ENCODE measurements at regions not wholly inside any gene's neighbourhood (a gene's known extent, or its start where the extent isn't known, plus 50 kb on each side); places are given as distances from the start of the nearest gene placed in this dataset.
"Not testable (repeated sequence)": the region's sequence is repeated elsewhere in the genome, so short reads cannot be mapped to it uniquely, and the experiment has no call there.

DNA sequence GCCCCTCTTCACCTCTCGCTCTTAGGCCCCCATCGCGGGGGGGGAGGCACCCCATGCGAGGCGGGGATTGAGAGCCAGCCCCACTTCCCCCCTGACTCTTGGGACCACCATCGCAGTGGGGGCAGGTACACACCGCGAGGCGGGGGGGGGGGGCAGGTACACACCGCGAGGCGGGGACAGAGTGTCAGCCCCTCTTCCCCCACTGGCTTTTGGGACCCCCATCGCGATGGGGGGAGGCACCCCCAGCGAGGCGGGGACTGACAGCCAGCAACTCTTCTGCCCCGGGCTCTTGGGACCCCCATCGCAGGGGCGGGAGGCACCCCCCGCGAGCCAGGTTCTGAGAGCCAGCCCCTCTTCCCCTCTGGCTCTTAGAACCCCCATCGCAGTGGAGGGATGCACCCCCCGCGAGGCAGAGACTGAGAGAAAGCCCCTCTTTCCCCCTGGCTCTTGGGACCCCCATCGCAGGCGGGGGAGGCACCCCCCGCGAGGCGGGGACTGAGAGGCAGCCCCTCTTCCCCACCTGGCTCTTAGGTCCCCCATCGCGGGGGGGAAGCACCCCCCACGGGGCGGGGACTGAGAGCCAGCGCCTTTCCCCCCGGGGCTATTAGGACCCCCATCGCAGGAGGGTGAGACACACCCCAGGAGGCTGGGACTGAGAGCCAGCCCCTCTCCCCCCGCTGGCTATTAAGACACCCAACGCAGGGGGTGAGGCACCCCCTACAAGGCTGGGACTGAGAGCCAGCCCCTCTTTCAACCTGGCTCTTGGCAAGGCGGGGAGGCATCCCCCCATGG lies 196.5 kb upstream of the PZP start:
- H3K27me3 Mint-ChIP-seq: no peaks in the 10 kb centered on the region
- no peaks in the 10 kb centered on the region for H3K4me1 Mint-ChIP-seq
- no peaks in the 10 kb centered on the region for H3K36me3 Mint-ChIP-seq
- H3K4me3 Mint-ChIP-seq: no peak overlapping the region
- no peak overlapping the region for H3K27ac Mint-ChIP-seq
- no peaks in the 10 kb centered on the region for H3K9me3 Mint-ChIP-seq

DNA sequence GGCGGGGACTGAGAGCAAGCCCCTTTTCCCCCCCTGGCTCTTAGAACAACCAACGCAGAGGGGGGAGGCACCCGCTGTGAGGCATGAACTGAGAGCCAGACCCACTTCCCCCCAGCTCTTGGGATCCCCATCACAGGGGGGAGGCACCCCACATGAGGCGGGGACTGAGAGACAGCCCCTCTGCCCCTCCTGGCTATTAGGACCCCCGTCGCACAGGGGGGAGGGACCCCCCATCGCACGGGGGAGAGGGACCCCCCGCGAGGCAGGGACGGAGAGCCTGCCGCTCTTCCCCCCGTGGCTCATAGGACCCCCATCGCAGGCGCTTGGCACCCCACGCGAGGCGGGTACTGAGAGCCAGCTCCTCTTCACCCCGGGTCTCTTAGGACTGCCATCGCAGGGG lies 195.8 kb upstream of the PZP start:
- Mint-ChIP-seq H3K9me3 (no peaks in the 10 kb centered on the region), H3K4me1 (no peaks in the 10 kb centered on the region), H3K36me3 (no peaks in the 10 kb centered on the region), H3K4me3 (no peak overlapping the region), H3K27me3 (no peaks in the 10 kb centered on the region), H3K27ac (no peak overlapping the region)

DNA sequence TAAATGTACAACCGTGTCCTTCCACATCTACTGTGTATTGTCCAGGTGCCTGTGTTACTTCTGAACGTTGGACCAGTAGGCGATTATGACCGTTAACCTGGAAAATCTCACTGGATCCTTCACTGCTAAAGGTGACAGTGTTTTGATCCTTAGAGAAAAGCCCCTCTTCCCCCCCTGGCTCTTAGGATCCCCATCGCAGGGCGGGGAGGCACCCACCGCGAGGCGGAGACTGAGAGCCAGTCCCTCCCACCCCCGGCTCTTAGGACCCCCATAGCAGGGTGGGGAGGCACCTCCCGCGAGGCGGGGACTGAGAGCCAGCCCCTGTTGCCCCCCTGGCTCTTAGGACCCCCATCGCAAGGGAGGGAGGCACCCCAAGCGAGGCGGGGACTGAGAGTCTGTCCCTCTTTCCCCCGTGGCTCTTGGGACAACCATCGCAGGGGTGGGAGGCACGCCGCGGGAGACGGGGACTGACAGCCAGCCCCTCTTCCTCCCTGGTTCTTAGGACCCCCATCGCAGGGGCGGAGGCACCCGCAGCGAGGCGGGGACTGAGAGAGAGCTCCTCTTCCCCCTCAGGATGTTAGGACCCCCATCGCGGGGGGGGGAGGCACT lies 194.3 kb upstream of the PZP start:
- not testable (repeated sequence) for H3K9me3 Mint-ChIP-seq, H3K4me1 Mint-ChIP-seq, H3K4me3 Mint-ChIP-seq, H3K36me3 Mint-ChIP-seq, H3K27me3 Mint-ChIP-seq, H3K27ac Mint-ChIP-seq

DNA sequence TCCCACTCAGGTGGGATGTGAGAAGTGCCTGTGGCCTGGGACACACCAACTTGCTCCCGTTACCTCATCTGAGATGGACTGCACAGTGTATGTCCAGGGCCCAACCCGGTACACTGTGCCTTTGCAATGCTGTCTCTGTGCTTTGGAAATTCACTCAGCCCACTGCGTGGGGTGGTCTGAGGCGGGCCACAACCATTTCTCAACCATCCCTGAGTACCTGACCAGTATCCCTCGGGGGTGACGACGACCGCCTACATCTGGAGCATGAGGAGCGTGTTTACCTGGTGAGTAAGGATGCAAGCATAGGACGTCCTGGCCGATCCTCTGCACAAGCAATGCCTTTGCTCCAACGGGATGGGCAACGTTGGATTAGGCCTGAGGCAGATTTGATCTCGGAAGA lies 188.2 kb upstream of the PZP start:
- H3K4me3 Mint-ChIP-seq, H3K27me3 Mint-ChIP-seq, H3K9me3 Mint-ChIP-seq, H3K4me1 Mint-ChIP-seq, H3K36me3 Mint-ChIP-seq, H3K27ac Mint-ChIP-seq: not testable (repeated sequence)

DNA sequence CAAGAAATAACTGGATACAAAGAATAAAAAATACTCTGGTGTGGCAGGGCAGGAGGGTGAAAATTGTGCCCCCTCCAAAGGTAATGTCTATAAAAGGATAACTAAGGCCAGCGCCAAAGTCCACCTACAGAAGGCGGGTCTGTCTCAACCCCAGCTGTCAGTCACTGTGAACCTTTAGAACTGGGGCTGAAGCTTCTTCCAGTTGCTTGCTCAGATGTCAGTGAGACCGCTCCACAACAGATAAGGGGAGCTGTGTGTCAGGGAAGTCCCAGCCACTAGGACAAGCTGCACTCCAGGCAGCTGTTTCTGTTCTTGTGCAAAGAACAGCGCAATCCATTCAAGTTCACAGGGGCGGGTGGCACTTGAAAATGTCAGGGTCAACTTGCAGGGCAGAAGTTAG lies 187.0 kb upstream of the PZP start:
- not testable (repeated sequence) for H3K4me3 Mint-ChIP-seq, H3K4me1 Mint-ChIP-seq, H3K36me3 Mint-ChIP-seq, H3K27me3 Mint-ChIP-seq, H3K27ac Mint-ChIP-seq, H3K9me3 Mint-ChIP-seq

DNA sequence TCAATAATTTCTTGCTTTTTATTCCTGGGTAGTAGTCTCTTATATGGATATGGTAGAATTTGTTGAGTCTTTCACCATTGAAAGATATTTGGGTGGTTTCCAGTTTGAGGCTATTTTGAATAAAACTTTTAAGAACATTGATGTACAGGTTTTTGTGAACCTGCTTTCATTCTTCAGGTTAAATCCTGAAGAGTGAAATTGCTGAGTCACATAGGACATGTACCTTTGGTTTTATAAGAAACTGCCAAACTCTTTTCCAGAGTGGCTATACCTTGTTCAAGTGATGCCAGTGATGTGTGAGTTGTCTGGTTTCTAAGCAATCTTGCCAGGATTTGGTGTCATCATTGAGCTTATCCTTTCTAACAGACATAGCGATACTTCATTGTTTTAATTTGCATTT lies 184.6 kb upstream of the PZP start:
- Mint-ChIP-seq H3K36me3 (peaks cover 7% of the 10 kb centered on the region), H3K9me3 (no peaks in the 10 kb centered on the region), H3K4me3 (no peak overlapping the region)

DNA sequence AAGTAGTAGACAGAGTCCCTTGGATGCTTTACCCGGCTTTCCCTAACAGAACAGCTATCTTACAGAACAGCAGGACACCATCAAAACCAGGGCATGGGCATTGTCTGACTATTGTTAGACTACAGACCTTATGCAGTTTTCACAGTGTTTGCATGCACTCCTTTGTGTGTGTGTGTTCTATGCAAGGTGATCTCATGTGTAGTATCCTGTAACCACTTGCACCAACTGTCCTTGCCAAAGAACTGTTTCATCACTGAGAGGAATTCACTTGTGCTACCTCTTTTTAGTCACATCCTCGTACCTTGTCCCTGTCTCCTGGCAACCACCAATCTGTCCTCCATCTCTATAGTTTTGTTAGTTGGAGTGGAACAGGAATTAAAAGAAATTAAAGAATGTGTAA lies 183.6 kb upstream of the PZP start:
- Mint-ChIP-seq H3K27me3 (no peaks in the 10 kb centered on the region), H3K36me3 (peaks cover 6% of the 10 kb centered on the region), H3K4me3 (no peak overlapping the region), H3K27ac (no peak overlapping the region), H3K4me1 (peaks cover 22% of the 10 kb centered on the region), H3K9me3 (no peaks in the 10 kb centered on the region)

More for the DNA sequence above, 184.6 kb upstream of the PZP start:
- Mint-ChIP-seq H3K4me1 (peaks cover 12% of the 10 kb centered on the region), H3K27me3 (no peaks in the 10 kb centered on the region), H3K27ac (no peak overlapping the region)

DNA sequence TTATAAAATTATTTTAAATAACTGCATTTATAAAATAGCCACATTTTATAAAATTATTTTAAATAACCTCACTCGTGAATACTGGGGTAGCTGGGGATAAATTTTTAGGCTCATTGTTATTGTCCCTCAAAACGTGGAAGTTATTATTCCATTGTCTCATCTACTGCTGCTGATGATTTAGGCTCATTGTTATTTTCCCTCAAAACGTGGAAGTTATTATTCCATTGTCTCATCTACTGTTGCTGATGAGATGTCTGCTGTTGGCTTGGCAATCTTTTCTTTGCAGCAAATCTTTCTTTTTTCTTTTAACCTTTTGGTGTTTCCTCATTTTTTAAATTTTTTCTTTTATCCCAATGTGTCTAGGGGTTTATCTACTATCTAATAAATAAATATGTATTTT lies 182.6 kb upstream of the PZP start:
- H3K27me3 Mint-ChIP-seq: no peaks in the 10 kb centered on the region
- no peaks in the 10 kb centered on the region for H3K9me3 Mint-ChIP-seq

DNA sequence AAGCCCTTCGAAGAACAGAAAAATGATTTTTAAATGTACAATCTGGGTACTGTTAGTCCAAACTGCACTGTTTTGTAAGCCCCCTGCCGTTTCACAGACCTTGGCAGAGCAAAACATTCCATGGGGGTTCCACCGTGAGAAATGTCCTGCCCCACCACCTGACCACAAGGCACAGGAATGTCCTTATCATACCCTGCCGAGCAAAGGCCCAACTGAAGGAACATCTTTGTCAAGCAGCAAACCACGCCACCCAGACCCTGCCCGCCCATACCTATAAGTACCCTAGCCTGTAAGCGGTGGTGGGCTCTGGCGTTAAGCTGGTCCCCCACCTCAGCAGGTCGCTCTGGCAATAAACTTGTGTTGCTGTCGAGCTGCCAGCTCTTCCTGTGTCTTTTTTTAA lies 181.6 kb upstream of the PZP start:
- Mint-ChIP-seq H3K27me3 (no peaks in the 10 kb centered on the region), H3K9me3 (no peaks in the 10 kb centered on the region), H3K4me3 (no peak overlapping the region), H3K27ac (no peak overlapping the region), H3K36me3 (peaks cover 1% of the 10 kb centered on the region), H3K4me1 (peaks cover 31% of the 10 kb centered on the region)

More for the DNA sequence above, 182.6 kb upstream of the PZP start:
- Mint-ChIP-seq H3K36me3 (peaks cover 1% of the 10 kb centered on the region), H3K4me1 (peaks cover 27% of the 10 kb centered on the region), H3K27ac (no peak overlapping the region), H3K4me3 (no peak overlapping the region)

DNA sequence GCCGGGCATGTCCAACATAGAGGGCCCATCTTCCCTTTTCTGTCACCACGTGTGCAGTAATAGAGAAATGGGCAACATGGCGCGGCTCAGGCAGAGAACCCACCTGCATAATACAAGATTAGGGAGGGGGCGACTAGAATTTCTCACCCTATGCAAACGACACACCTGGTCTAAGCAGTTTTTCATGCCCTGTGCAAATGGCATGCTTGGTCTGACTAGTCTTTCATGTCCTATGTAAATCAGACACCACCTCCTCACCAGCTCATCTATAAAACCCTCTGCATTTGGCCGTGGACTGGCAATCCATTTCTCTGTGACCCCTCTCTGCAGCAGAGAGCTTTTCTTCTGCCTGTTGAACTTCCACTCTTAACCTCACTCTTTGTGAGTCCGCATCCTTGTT lies 180.2 kb upstream of the PZP start:
- H3K36me3 Mint-ChIP-seq: no peaks in the 10 kb centered on the region
- H3K4me3 Mint-ChIP-seq: no peak overlapping the region
- no peaks in the 10 kb centered on the region for H3K27me3 Mint-ChIP-seq
- peaks cover 31% of the 10 kb centered on the region for H3K4me1 Mint-ChIP-seq
- no peak overlapping the region for H3K27ac Mint-ChIP-seq
- H3K9me3 Mint-ChIP-seq: no peaks in the 10 kb centered on the region

DNA sequence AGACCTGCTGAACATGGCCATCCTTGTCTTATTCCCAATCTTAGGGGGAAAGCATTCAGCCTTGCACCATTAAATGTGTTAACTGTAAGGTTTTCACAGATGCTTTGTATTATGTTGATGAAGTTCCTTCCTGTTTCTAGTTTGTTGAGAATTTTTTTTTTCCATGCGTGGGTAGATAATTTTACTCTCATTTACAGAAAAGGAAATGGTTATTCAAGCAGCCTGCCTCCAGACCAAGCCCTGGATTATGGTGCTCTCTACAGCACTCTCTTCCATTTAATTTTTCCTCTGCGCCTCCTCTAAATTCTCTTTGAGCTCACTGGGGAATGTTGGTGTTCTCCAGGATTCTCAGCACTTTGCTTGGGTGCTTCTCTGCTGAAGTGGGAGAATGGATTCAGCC lies 179.3 kb upstream of the PZP start:
- Mint-ChIP-seq H3K27me3 (no peaks in the 10 kb centered on the region), H3K36me3 (no peaks in the 10 kb centered on the region), H3K9me3 (no peaks in the 10 kb centered on the region), H3K4me1 (peaks cover 31% of the 10 kb centered on the region), H3K4me3 (peak overlapping the region; percentile 15), H3K27ac (no peak overlapping the region)

DNA sequence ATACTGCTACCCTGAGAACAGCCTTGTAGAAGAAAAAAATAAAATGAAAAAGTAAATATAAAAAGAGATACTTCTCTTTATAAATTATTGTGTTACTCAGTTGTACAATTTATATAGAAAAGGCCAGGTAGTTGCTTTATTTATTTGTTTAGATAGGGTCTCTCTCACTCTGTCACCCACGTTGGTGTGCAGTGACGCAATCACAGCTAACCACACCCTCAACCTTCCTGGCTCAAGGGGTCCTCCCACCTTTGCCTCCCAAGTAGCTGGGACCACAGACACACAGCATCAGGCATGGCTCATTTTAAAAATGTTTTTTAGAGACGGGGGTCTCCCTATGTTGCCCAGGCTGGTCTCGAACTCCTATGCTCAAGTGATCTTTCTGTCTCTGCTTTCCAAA lies 175.4 kb upstream of the PZP start:
- Mint-ChIP-seq H3K4me3 (no peak overlapping the region), H3K27ac (peak overlapping the region; percentile 14), H3K27me3 (no peaks in the 10 kb centered on the region), H3K9me3 (no peaks in the 10 kb centered on the region), H3K4me1 (peaks cover 29% of the 10 kb centered on the region), H3K36me3 (no peaks in the 10 kb centered on the region)

DNA sequence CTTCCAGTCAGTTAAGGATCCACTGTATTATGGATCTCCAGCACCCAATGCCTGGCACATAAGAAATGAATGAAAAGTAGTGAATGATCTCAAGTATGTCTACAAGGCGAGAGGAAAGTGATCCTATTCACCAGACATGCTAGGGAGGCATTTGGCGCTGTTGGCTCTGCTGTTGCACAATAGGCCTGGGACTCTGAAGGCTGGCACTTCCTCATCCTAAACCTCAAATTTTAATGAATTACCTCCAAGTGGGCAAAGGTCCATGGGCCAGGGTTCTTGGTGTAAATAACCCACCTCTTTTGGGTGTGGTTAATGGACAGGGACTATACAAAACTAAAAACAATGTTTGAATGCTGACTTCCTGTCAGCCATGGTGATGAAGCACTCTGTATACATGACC lies 173.4 kb upstream of the PZP start:
- no peak overlapping the region for H3K4me3 Mint-ChIP-seq
- H3K27ac Mint-ChIP-seq: no peak overlapping the region
- peaks cover 12% of the 10 kb centered on the region for H3K4me1 Mint-ChIP-seq
- no peaks in the 10 kb centered on the region for H3K27me3 Mint-ChIP-seq
- H3K9me3 Mint-ChIP-seq: no peaks in the 10 kb centered on the region
- no peaks in the 10 kb centered on the region for H3K36me3 Mint-ChIP-seq

DNA sequence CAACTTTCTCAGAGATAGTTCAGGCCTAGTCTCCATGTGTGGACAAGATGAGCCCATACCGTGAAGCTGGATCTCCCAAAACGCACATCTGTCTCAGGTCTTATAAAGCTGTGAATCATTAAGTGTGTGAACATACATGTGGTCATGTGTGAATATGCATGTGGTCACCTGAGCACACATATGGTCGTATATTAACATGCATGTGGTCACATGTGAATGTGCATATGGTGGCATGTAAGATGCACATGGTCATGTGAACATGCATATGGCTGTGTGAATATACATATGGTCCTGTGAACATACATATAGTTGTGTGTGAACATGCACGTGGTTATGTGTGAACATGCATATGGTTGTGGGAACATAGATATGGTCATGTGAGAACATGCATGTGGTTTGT lies 172.5 kb upstream of the PZP start:
- no peak overlapping the region for H3K27ac Mint-ChIP-seq
- H3K4me1 Mint-ChIP-seq: peaks cover 7% of the 10 kb centered on the region
- H3K36me3 Mint-ChIP-seq: no peaks in the 10 kb centered on the region
- no peak overlapping the region for H3K4me3 Mint-ChIP-seq
- H3K27me3 Mint-ChIP-seq: no peaks in the 10 kb centered on the region
- no peaks in the 10 kb centered on the region for H3K9me3 Mint-ChIP-seq

DNA sequence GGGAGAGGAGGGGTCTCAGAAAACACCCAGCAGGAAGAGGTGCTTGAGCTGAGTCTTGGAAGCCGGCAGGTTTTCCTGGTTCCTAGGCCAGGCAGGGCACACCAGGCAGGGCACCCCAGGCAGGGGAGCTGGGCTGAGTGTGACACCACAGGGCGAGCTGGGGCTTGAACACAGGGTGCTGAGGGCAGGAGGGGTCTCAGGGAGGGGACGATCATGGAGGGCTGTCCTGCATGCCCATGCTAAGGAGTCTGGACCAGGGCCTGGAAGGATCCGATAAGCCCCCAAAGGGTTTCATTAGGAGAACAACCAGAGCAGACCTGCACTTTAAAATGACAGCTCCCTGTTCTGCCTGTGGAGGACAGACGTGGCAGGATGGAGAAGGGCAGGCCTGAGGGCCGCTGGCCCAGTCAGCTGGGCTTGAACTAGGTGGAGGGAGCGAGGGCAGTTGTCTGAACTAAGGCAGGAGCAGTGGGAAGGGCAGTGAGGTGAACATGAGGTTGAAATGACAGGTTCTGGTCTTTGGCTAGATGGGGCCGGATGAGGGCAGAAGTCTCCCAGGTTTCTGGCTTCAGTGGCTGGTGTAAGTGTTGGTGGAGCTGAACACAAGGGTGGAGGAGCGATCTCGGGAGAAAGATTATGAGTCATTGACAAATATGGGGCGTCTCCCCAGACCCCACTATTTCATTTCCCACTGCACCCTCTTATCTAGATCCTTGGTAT lies 171.0 kb upstream of the PZP start:
- H3K27me3 Mint-ChIP-seq: no peaks in the 10 kb centered on the region
- peaks cover 5% of the 10 kb centered on the region for H3K4me1 Mint-ChIP-seq
- H3K27ac Mint-ChIP-seq: no peak overlapping the region
- H3K4me3 Mint-ChIP-seq: no peak overlapping the region
- no peaks in the 10 kb centered on the region for H3K9me3 Mint-ChIP-seq
- no peaks in the 10 kb centered on the region for H3K36me3 Mint-ChIP-seq

DNA sequence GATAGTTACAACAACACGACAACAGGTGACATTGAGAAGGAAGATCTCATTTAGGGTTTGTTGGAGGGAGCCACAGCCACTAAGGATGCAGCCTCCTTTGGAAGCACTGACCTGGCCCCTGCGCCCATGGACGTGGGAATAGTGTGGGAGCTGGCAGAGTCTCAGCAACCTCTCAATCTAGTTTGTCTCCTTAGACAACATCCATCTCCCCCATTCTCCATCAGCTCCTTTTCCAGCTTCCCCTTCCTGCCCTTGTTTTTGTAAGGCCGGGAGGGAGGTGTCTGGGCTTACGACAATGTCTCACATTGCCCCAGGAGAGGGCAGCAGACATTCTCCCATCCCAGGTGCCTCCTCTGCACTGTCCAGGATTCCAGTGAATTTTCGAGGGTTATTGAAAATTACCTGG lies 170.2 kb upstream of the PZP start:
- Mint-ChIP-seq H3K4me1 (peaks cover 5% of the 10 kb centered on the region), H3K9me3 (no peaks in the 10 kb centered on the region), H3K27me3 (no peaks in the 10 kb centered on the region), H3K4me3 (no peak overlapping the region), H3K36me3 (peaks cover 1% of the 10 kb centered on the region), H3K27ac (no peak overlapping the region)
